AML-193 (cell line): ENCODE measurements at regions not wholly inside any gene's neighbourhood (a gene's known extent, or its start where the extent isn't known, plus 50 kb on each side); places are given as distances from the start of the nearest gene placed in this dataset.

Experiments
- DNase-seq, 2 experiments: peaks; one replicate each; lab custom pipeline; 2025; lab: John Stamatoyannopoulos, UW

GRCh38 chr6:10465629-10466499, 51.0 kb upstream of the TFAP2A start:
- DNase-seq: peak; percentile 25 to 28
